Osteoblast (primary cell): ENCODE measurements at regions not wholly inside any gene's neighbourhood (a gene's known extent, or its start where the extent isn't known, plus 50 kb on each side); places are given as distances from the start of the nearest gene placed in this dataset.

ENCODE experiments used
- DNase-seq: peaks from one replicate; pipeline ENCODE4 v3.0.0; 2011; ENCODE audit warnings: low spot score, mixed read lengths; ENCODE audit not compliant: insufficient read length; ENCODE audit errors: missing footprints
- H2AFZ ChIP-seq: 2 replicates; pipeline ENCODE4 v1.6.0; 2011; ENCODE audit warnings: mild to moderate bottlenecking, low read length
- H3K27ac ChIP-seq: 2 replicates; pipeline ENCODE4 v1.5.1; 2011; ENCODE audit warnings: mild to moderate bottlenecking, low read depth, low read length, moderate library complexity
- H3K27me3 ChIP-seq: 2 replicates; pipeline ENCODE4 v1.6.0; 2012; ENCODE audit warnings: mild to moderate bottlenecking, control low read depth, inconsistent platforms, low read length, moderate library complexity; ENCODE audit not compliant: insufficient read depth
- H3K36me3 ChIP-seq: 2 replicates; pipeline ENCODE4 v1.5.1; 2011; ENCODE audit warnings: mild to moderate bottlenecking, low read length, control low read depth, moderate library complexity; ENCODE audit not compliant: insufficient read depth
- H3K4me1 ChIP-seq: 2 replicates; pipeline ENCODE4 v1.5.1; 2011; ENCODE audit warnings: mild to moderate bottlenecking, low read length, control low read depth, moderate library complexity; ENCODE audit not compliant: insufficient read depth
- H3K4me2 ChIP-seq: 2 replicates; pipeline ENCODE4 v1.6.0; 2011; ENCODE audit warnings: mild to moderate bottlenecking, low read length; ENCODE audit not compliant: insufficient read depth
- H3K4me3 ChIP-seq: fragments of 200-600 bp; sonication (generic); 3 replicates; pipeline ENCODE4 v1.5.1; 2012; ENCODE audit warnings: mild to moderate bottlenecking, low read length, inconsistent platforms; ENCODE audit not compliant: insufficient read depth
- H3K79me2 ChIP-seq: 2 replicates; pipeline ENCODE4 v1.6.0; 2012; ENCODE audit warnings: mild to moderate bottlenecking, low read length, control low read depth, inconsistent platforms; ENCODE audit not compliant: insufficient read depth
- H3K9me3 ChIP-seq: 2 replicates; pipeline ENCODE4 v1.5.1; 2011; ENCODE audit warnings: low read depth, low read length, control low read depth
- H4K20me1 ChIP-seq: 2 replicates; pipeline ENCODE4 v1.6.0; 2012; ENCODE audit warnings: mild to moderate bottlenecking, low read length, control low read depth; ENCODE audit not compliant: insufficient read depth
- CTCF ChIP-seq: IDR thresholded peaks from 2 replicates; pipeline ENCODE4 v1.5.1; 2011; ENCODE audit warnings: mild to moderate bottlenecking, low read depth, low read length, moderate library complexity; ENCODE audit errors: extremely low read depth

GRCh38 chr11:27968461-27968860 is 139.5 kb downstream of the KIF18A start:
- no peak overlapping the region for H3K4me2 ChIP-seq
- H3K27me3 ChIP-seq = no peaks in the 10 kb centered on the region
- H3K27ac ChIP-seq = no peak overlapping the region
- no peaks in the 10 kb centered on the region for H4K20me1 ChIP-seq
- peaks cover 6% of the 10 kb centered on the region for H3K4me1 ChIP-seq
- no peak overlapping the region for H2AFZ ChIP-seq
- H3K36me3 ChIP-seq = no peaks in the 10 kb centered on the region
- TF ChIP-seq CTCF = no peak
- no peaks in the 10 kb centered on the region for H3K9me3 ChIP-seq
- DNase-seq = no peak
- H3K4me3 ChIP-seq = no peak overlapping the region
- no peaks in the 10 kb centered on the region for H3K79me2 ChIP-seq

- H3K79me2 ChIP-seq = no peaks in the 10 kb centered on the region
- no peak for DNase-seq
- H3K27ac ChIP-seq = no peak overlapping the region
- H2AFZ ChIP-seq = no peak overlapping the region
- H3K9me3 ChIP-seq = no peaks in the 10 kb centered on the region
- TF ChIP-seq CTCF = no peak
- no peak overlapping the region for H3K4me3 ChIP-seq
- H4K20me1 ChIP-seq = no peaks in the 10 kb centered on the region
- no peaks in the 10 kb centered on the region for H3K27me3 ChIP-seq
- H3K4me1 ChIP-seq = peaks cover 9% of the 10 kb centered on the region
- H3K4me2 ChIP-seq = no peak overlapping the region
- no peaks in the 10 kb centered on the region for H3K36me3 ChIP-seq
Measured at GRCh38 chr11:27965559-27965958, 142.4 kb downstream of the KIF18A start.

GRCh38 chr11:27963370-27963769 is 144.6 kb downstream of the KIF18A start:
- no peak for TF ChIP-seq CTCF
- Histone ChIP-seq H4K20me1 (no peaks in the 10 kb centered on the region), H3K79me2 (no peaks in the 10 kb centered on the region), H3K4me1 (peaks cover 9% of the 10 kb centered on the region), H3K27me3 (no peaks in the 10 kb centered on the region), H3K4me3 (no peak overlapping the region), H3K27ac (no peak overlapping the region), H3K36me3 (no peaks in the 10 kb centered on the region), H2AFZ (no peak overlapping the region), H3K4me2 (no peak overlapping the region), H3K9me3 (no peaks in the 10 kb centered on the region)
- no peak for DNase-seq

GRCh38 chr11:27949951-27950738 is 157.8 kb downstream of the KIF18A start:
- no peaks in the 10 kb centered on the region for H3K36me3 ChIP-seq
- no peaks in the 10 kb centered on the region for H3K27me3 ChIP-seq
- H4K20me1 ChIP-seq = no peaks in the 10 kb centered on the region
- no peak for TF ChIP-seq CTCF
- no peak for DNase-seq
- H3K4me1 ChIP-seq = no peaks in the 10 kb centered on the region
- H3K4me2 ChIP-seq = no peak overlapping the region
- no peak overlapping the region for H2AFZ ChIP-seq
- H3K9me3 ChIP-seq = no peaks in the 10 kb centered on the region
- H3K27ac ChIP-seq = no peak overlapping the region
- H3K4me3 ChIP-seq = no peak overlapping the region
- H3K79me2 ChIP-seq = no peaks in the 10 kb centered on the region
